ENCODE measurements at regions not wholly inside any gene's neighbourhood (a gene's known extent, or its start where the extent isn't known, plus 50 kb on each side); places are given as distances from the start of the nearest gene placed in this dataset.
"Not testable (repeated sequence)": the region's sequence is repeated elsewhere in the genome, so short reads cannot be mapped to it uniquely, and the experiment has no call there.

- not testable (repeated sequence) for DNase-seq, H3K27ac ChIP-seq, H3K36me3 ChIP-seq, H3K9me3 ChIP-seq, H3K4me1 ChIP-seq, H3K4me3 ChIP-seq, H3K27me3 ChIP-seq
These were observed 104.1 kb upstream of the IKBKE start for GRCh38 chr1:206366131-206366530.

- H3K4me3 ChIP-seq, H3K27ac ChIP-seq, H3K4me1 ChIP-seq, H3K27me3 ChIP-seq, H3K9me3 ChIP-seq, H3K36me3 ChIP-seq, DNase-seq: not testable (repeated sequence)
These were observed 103.5 kb upstream of the IKBKE start for GRCh38 chr1:206366772-206367171.

GRCh38 chr1:206367955-206368622 lies 102.2 kb upstream of the IKBKE start:
- not testable (repeated sequence) for H3K9me3 ChIP-seq, H3K4me3 ChIP-seq, H3K4me1 ChIP-seq, H3K36me3 ChIP-seq, H3K27me3 ChIP-seq, DNase-seq, H3K27ac ChIP-seq

- DNase-seq, result not testable (repeated sequence)
These were observed 95.6 kb upstream of the IKBKE start for GRCh38 chr1:206374725-206375124.

GRCh38 chr1:206375552-206375951 lies 94.7 kb upstream of the IKBKE start:
- H3K27ac ChIP-seq, H3K4me3 ChIP-seq, H3K4me1 ChIP-seq, DNase-seq, H3K27me3 ChIP-seq, H3K9me3 ChIP-seq, H3K36me3 ChIP-seq: not testable (repeated sequence)

More at GRCh38 chr1:206374725-206375124, 95.6 kb upstream of the IKBKE start:
- not testable (repeated sequence) for H3K4me1 ChIP-seq, H3K9me3 ChIP-seq, H3K27me3 ChIP-seq, H3K27ac ChIP-seq, H3K4me3 ChIP-seq, H3K36me3 ChIP-seq

GRCh38 chr1:206378506-206378905 lies 91.8 kb upstream of the IKBKE start:
- H3K4me1 ChIP-seq, result not testable (repeated sequence)

GRCh38 chr1:206379245-206379644 lies 91.0 kb upstream of the IKBKE start:
- not testable (repeated sequence) for H3K27ac ChIP-seq, DNase-seq, H3K4me1 ChIP-seq, H3K27me3 ChIP-seq, H3K9me3 ChIP-seq, H3K4me3 ChIP-seq, H3K36me3 ChIP-seq

More at GRCh38 chr1:206378506-206378905, 91.8 kb upstream of the IKBKE start:
- DNase-seq, H3K27ac ChIP-seq, H3K36me3 ChIP-seq, H3K9me3 ChIP-seq, H3K27me3 ChIP-seq, H3K4me3 ChIP-seq: not testable (repeated sequence)

- DNase-seq, result not testable (repeated sequence)
These were observed 90.0 kb upstream of the IKBKE start for GRCh38 chr1:206380163-206380790.

GRCh38 chr1:206380791-206381610 lies 89.3 kb upstream of the IKBKE start:
- H3K27ac ChIP-seq, result peak overlapping the region in 2 of 4 donors; percentile 35 to 62
- not testable (repeated sequence) for H3K4me1 ChIP-seq, DNase-seq, H3K4me3 ChIP-seq, H3K36me3 ChIP-seq, H3K27me3 ChIP-seq, H3K9me3 ChIP-seq

More at GRCh38 chr1:206380163-206380790, 90.0 kb upstream of the IKBKE start:
- not testable (repeated sequence) for H3K27ac ChIP-seq, H3K27me3 ChIP-seq, H3K4me3 ChIP-seq, H3K4me1 ChIP-seq, H3K36me3 ChIP-seq, H3K9me3 ChIP-seq

- H3K4me3 ChIP-seq, H3K27me3 ChIP-seq, H3K9me3 ChIP-seq, H3K27ac ChIP-seq, H3K4me1 ChIP-seq, H3K36me3 ChIP-seq: not testable (repeated sequence)
- DNase-seq, result peak in 1 of 3 donors; percentile 54
- peak in 3 of 6 experiments; percentile 18 to 32 (median 24) for TF ChIP-seq CTCF (IDR thresholded peaks at IDR 0.05)
These were observed 86.1 kb upstream of the IKBKE start for GRCh38 chr1:206384029-206384807.

- not testable (repeated sequence) for H3K4me1 ChIP-seq, H3K4me3 ChIP-seq, H3K9me3 ChIP-seq, H3K27me3 ChIP-seq, H3K36me3 ChIP-seq, DNase-seq, H3K27ac ChIP-seq
These were observed 85.4 kb upstream of the IKBKE start for GRCh38 chr1:206384891-206385290.

- not testable (repeated sequence) for H3K27me3 ChIP-seq, DNase-seq, H3K4me3 ChIP-seq, H3K27ac ChIP-seq, H3K36me3 ChIP-seq, H3K9me3 ChIP-seq, H3K4me1 ChIP-seq
These were observed 82.6 kb upstream of the IKBKE start for GRCh38 chr1:206387631-206388030.

GRCh38 chr1:206391903-206392302 lies 78.4 kb upstream of the IKBKE start:
- H3K4me1 ChIP-seq, DNase-seq, H3K36me3 ChIP-seq, H3K27me3 ChIP-seq, H3K4me3 ChIP-seq, H3K27ac ChIP-seq, H3K9me3 ChIP-seq: not testable (repeated sequence)
